ENCODE measurements at regions not wholly inside any gene's neighbourhood (a gene's known extent, or its start where the extent isn't known, plus 50 kb on each side); places are given as distances from the start of the nearest gene placed in this dataset.

DNA sequence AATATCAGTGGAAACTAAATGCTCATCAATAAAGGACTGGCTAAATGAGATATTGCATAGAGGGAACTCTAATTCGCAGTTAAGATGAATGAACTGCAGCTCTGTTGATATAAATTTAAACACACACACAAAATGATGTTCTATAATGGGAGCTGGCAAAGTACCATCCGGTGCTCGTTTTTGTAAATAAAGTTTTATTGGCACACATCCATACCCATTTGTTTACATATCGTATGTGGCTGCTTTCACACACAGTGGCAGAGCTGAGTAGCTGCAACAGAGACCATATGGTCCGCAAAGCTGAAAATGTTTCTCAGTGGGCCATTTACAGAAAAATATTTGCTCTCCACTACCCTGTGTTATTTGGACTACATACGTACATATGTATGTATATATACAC lies 120.7 kb downstream of the EDN3 start:
- Histone ChIP-seq H3K4me3 (ENCODE audit: low read depth in 1 of 2, low read length in 2 of 2) (no peak overlapping the region), H3K27ac (ENCODE audit: low read length) (no peak overlapping the region), H3K36me3 (ENCODE audit: control insufficient read depth in 1 of 2, insufficient read depth in 2 of 2, low read length in 2 of 2) (no peaks in the 10 kb centered on the region)

DNA sequence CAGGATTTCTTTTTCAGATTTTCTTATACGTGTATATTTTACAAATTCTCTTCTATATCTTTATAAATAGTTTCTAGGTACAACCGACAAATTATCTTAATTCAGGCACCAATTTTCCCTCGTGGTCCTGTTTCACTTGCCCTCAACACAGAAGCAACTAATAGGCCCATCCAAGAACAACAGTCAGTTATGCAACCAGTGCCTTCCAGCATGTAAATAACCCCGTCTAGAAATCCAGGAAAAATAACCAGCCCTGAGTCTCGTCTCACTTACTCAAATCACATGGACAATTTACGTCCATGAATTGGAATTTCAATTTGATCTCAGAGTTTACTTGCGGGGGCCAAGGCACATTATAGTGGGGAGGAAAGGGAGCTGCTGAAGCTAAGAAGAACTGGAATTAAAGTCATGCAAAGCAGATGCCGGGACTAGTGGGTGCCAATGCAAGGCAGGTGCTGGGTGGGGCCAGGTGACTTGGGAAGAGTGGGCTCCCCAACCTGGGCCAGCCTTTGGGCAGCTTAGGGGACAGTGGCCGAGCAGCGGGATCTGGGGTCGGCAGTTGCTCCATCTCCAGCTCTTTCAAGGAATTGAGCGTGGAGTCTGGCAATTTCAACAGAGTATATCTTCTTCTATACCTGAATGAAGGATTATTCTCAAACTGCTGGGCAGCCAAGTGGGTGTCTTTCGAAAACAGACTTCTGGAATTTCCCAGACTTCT lies 121.7 kb downstream of the EDN3 start:
- no peak overlapping the region for H3K27ac ChIP-seq (ENCODE audit: low read length)
- H3K27me3 ChIP-seq (ENCODE audit: low read depth, low read length), result no peaks in the 10 kb centered on the region
- H3K4me3 ChIP-seq (ENCODE audit: low read depth in 1 of 2, low read length in 2 of 2), result no peak overlapping the region

More for the DNA sequence above, 120.7 kb downstream of the EDN3 start:
- H3K27me3 ChIP-seq (ENCODE audit: low read depth, low read length), result no peaks in the 10 kb centered on the region
- H3K9me3 ChIP-seq (ENCODE audit: control insufficient read depth in 1 of 2, low read length in 2 of 2), result no peaks in the 10 kb centered on the region
- no peaks in the 10 kb centered on the region for H3K4me1 ChIP-seq (ENCODE audit: control insufficient read depth in 1 of 2, insufficient read depth in 2 of 2, low read length in 2 of 2)

DNA sequence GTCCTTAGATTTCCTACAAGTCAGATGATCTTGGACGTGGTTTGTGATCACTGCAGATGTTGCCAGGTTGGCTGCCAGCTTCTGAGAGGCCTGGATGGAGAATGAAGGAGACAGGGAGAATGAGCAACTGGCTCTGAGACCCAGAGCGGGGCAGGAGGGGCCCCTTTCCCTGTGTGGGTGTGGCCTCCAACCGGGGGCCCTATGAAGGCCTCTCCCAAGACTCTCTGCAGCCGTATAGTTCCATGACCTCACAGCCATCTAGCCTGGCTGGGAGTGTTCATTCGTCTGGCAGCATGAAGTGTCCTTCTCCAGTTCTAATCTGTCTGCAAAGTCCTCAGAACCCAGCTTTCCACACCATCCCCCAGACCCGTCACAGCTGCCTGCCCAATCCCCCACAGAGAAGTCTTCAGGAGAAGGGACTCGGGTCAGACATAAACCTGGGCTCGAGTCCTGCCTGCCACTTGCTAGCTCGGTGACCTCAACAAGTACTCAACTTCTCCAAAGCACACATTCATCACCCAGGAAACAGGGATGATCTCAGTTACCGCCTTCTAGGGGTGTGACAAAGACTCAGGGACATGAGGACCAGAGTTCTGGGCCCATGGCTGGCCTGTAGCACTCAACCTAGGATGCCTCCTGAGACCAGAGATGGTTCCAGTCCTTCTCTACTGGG lies 122.6 kb downstream of the EDN3 start:
- Histone ChIP-seq H3K9me3 (ENCODE audit: control insufficient read depth in 1 of 2, low read length in 2 of 2) (no peaks in the 10 kb centered on the region), H3K27ac (ENCODE audit: low read length) (no peak overlapping the region), H3K27me3 (ENCODE audit: low read depth, low read length) (no peaks in the 10 kb centered on the region), H3K4me3 (ENCODE audit: low read depth in 1 of 2, low read length in 2 of 2) (no peak overlapping the region), H3K4me1 (ENCODE audit: control insufficient read depth in 1 of 2, insufficient read depth in 2 of 2, low read length in 2 of 2) (no peaks in the 10 kb centered on the region), H3K36me3 (ENCODE audit: control insufficient read depth in 1 of 2, insufficient read depth in 2 of 2, low read length in 2 of 2) (no peaks in the 10 kb centered on the region)

More for the DNA sequence above, 121.7 kb downstream of the EDN3 start:
- Histone ChIP-seq H3K9me3 (ENCODE audit: control insufficient read depth in 1 of 2, low read length in 2 of 2) (no peaks in the 10 kb centered on the region), H3K36me3 (ENCODE audit: control insufficient read depth in 1 of 2, insufficient read depth in 2 of 2, low read length in 2 of 2) (no peaks in the 10 kb centered on the region), H3K4me1 (ENCODE audit: control insufficient read depth in 1 of 2, insufficient read depth in 2 of 2, low read length in 2 of 2) (no peaks in the 10 kb centered on the region)

DNA sequence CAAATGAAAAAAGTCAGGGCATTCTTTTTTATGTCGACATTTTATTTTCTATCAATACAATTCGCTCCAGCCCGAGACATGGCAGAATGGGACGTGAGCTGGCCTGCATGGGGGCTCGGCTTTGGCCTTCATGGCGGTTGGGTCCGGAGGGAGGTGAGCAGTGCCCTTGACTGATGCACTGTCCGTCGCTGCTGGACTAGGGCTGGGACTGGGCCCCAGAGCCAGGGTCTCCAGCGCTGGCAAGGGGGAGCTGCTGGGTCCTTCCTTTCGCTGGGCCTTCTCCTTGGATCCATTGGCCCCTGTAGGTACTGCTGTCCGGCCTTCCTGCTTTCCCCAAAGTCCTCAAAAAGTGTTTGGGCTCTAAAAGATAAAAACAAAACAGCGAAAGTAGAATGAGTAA lies 124.6 kb downstream of the EDN3 start:
- Histone ChIP-seq H3K36me3 (ENCODE audit: control insufficient read depth in 1 of 2, insufficient read depth in 2 of 2, low read length in 2 of 2) (no peaks in the 10 kb centered on the region), H3K27me3 (ENCODE audit: low read depth, low read length) (no peaks in the 10 kb centered on the region), H3K9me3 (ENCODE audit: control insufficient read depth in 1 of 2, low read length in 2 of 2) (no peaks in the 10 kb centered on the region), H3K4me1 (ENCODE audit: control insufficient read depth in 1 of 2, insufficient read depth in 2 of 2, low read length in 2 of 2) (no peaks in the 10 kb centered on the region), H3K4me3 (ENCODE audit: low read depth in 1 of 2, low read length in 2 of 2) (no peak overlapping the region), H3K27ac (ENCODE audit: low read length) (no peak overlapping the region)

DNA sequence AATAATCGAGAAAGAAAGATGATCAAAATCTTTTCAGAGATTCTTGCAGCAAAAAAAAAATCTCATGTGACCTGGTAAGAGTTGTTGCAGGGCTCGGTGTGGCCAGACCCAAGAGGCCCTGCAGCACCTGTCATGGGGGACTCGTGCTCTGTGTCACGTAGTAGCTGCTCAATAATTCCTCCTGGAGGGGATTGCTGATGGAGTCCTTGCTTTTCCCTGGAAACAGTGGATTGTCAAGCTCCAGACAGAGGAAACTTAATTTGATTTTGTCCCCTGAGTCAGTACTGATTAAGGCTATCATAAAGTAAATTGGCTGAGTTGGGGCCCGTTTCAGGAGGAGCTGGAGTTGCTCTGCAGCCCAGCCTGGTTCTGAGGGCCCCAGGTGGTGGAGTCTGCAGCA lies 125.2 kb downstream of the EDN3 start:
- Histone ChIP-seq H3K4me1 (ENCODE audit: control insufficient read depth in 1 of 2, insufficient read depth in 2 of 2, low read length in 2 of 2) (no peaks in the 10 kb centered on the region), H3K4me3 (ENCODE audit: low read depth in 1 of 2, low read length in 2 of 2) (no peak overlapping the region), H3K27me3 (ENCODE audit: low read depth, low read length) (no peaks in the 10 kb centered on the region), H3K36me3 (ENCODE audit: control insufficient read depth in 1 of 2, insufficient read depth in 2 of 2, low read length in 2 of 2) (no peaks in the 10 kb centered on the region), H3K27ac (ENCODE audit: low read length) (no peak overlapping the region), H3K9me3 (ENCODE audit: control insufficient read depth in 1 of 2, low read length in 2 of 2) (no peaks in the 10 kb centered on the region)

DNA sequence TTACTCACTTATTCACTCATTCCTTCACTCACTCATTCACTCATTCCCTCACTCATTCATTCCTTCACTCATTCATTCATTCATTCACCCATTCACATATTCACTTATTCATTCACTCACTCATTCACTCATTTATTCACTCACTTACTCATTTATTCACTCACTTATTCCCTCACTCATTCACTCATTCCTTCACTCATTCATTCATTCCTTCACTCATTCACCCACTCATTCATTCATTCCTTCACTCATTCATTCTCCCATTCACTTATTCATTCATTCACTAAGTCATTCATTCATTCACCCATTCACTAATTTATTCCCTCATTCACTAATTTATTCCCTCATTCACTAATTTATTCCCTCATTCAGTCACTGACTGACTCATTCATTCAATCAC lies 127.6 kb downstream of the EDN3 start:
- no peaks in the 10 kb centered on the region for H3K4me1 ChIP-seq (ENCODE audit: control insufficient read depth in 1 of 2, insufficient read depth in 2 of 2, low read length in 2 of 2)
- H3K27me3 ChIP-seq (ENCODE audit: low read depth, low read length), result no peaks in the 10 kb centered on the region

DNA sequence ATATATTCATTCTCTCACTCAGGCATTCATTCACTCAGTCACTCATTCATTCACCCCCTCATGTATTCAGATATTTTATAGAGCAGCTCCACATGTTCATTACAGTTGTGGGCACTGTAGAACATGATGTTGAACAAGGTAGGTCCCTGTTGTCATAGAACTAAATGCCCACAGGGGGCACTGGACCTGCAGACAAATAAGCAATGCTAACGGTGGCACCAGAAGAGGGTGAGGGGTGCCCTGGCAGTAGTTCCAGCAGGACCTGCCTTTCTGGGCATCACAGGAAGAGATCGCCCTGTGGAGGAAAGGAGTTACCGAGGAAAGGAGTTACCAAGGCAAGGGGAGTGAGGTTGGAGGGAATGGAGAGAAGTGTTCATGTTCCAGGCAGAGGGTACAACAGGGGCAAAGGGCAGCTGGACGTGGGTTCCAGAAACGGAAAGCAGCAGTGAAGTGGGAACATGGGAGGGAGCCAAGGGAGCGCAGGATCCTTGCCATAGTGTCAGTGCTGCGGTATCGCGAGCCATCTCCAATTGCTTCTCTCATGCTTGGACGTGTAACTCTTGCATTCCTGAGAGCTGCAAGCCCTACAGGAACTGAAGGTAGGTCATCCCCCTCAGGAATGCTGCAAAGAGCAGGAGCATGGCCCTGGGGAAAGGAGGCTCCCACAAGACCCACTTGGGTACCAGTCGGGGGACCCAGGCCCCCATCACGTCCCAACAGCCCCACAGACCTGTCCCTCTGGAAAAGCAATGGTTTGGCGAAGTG lies 128.2 kb downstream of the EDN3 start:
- Histone ChIP-seq H3K27ac (ENCODE audit: low read length) (no peak overlapping the region), H3K4me3 (ENCODE audit: low read depth in 1 of 2, low read length in 2 of 2) (peak overlapping the region in 1 of 2 donors; percentile 47)

More for the DNA sequence above, 127.6 kb downstream of the EDN3 start:
- Histone ChIP-seq H3K4me3 (ENCODE audit: low read depth in 1 of 2, low read length in 2 of 2) (no peak overlapping the region), H3K27ac (ENCODE audit: low read length) (no peak overlapping the region), H3K36me3 (ENCODE audit: control insufficient read depth in 1 of 2, insufficient read depth in 2 of 2, low read length in 2 of 2) (no peaks in the 10 kb centered on the region), H3K9me3 (ENCODE audit: control insufficient read depth in 1 of 2, low read length in 2 of 2) (no peaks in the 10 kb centered on the region)

DNA sequence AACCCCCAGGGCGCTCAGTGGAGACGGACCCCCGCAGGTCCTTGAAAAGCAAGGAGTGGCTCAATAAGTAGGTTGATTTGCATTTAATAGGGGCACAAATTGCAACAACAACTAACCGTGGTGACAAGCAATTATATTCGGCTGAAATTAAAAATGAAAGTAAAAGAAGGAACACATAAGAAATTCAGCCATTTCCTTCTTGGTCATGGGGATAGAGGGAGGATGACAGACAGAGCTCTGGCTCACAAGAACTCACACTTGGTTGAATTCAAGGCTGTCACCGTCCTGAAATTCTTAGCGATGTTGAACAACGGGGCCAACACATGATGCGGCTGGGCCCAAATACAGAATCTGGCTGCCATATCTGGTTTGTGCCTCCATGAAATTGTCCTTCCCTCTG lies 129.0 kb downstream of the EDN3 start:
- Histone ChIP-seq H3K27me3 (ENCODE audit: low read depth, low read length) (no peaks in the 10 kb centered on the region), H3K4me3 (ENCODE audit: low read depth in 1 of 2, low read length in 2 of 2) (peak overlapping the region in 1 of 2 donors; percentile 47), H3K4me1 (ENCODE audit: control insufficient read depth in 1 of 2, insufficient read depth in 2 of 2, low read length in 2 of 2) (no peaks in the 10 kb centered on the region), H3K9me3 (ENCODE audit: control insufficient read depth in 1 of 2, low read length in 2 of 2) (no peaks in the 10 kb centered on the region), H3K36me3 (ENCODE audit: control insufficient read depth in 1 of 2, insufficient read depth in 2 of 2, low read length in 2 of 2) (no peaks in the 10 kb centered on the region), H3K27ac (ENCODE audit: low read length) (no peak overlapping the region)

More for the DNA sequence above, 128.2 kb downstream of the EDN3 start:
- H3K9me3 ChIP-seq (ENCODE audit: control insufficient read depth in 1 of 2, low read length in 2 of 2), result no peaks in the 10 kb centered on the region
- H3K27me3 ChIP-seq (ENCODE audit: low read depth, low read length), result no peaks in the 10 kb centered on the region
- no peaks in the 10 kb centered on the region for H3K4me1 ChIP-seq (ENCODE audit: control insufficient read depth in 1 of 2, insufficient read depth in 2 of 2, low read length in 2 of 2)
- no peaks in the 10 kb centered on the region for H3K36me3 ChIP-seq (ENCODE audit: control insufficient read depth in 1 of 2, insufficient read depth in 2 of 2, low read length in 2 of 2)

DNA sequence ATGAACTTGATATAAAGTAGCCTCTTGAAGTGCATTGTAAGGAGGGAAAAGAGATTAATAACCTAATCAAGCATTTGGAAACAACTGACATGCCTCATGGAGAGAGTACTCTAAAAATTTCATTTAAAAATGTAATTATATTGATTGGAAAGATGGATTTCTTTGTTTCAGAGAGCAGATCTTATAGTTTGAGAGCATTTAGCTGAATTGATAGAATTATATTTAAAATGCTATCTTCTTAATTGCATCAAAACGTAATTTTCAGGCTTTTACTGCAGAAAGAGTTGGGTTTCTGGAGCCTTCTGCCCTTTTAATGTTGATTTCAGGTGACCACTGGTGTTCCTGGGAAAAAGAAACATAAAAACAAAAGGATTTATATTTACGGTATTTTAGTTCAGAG lies 130.6 kb downstream of the EDN3 start:
- Histone ChIP-seq H3K4me1 (ENCODE audit: control insufficient read depth in 1 of 2, insufficient read depth in 2 of 2, low read length in 2 of 2) (no peaks in the 10 kb centered on the region), H3K27ac (ENCODE audit: low read length) (no peak overlapping the region), H3K4me3 (ENCODE audit: low read depth in 1 of 2, low read length in 2 of 2) (no peak overlapping the region), H3K9me3 (ENCODE audit: control insufficient read depth in 1 of 2, low read length in 2 of 2) (no peaks in the 10 kb centered on the region), H3K27me3 (ENCODE audit: low read depth, low read length) (no peaks in the 10 kb centered on the region), H3K36me3 (ENCODE audit: control insufficient read depth in 1 of 2, insufficient read depth in 2 of 2, low read length in 2 of 2) (no peaks in the 10 kb centered on the region)

DNA sequence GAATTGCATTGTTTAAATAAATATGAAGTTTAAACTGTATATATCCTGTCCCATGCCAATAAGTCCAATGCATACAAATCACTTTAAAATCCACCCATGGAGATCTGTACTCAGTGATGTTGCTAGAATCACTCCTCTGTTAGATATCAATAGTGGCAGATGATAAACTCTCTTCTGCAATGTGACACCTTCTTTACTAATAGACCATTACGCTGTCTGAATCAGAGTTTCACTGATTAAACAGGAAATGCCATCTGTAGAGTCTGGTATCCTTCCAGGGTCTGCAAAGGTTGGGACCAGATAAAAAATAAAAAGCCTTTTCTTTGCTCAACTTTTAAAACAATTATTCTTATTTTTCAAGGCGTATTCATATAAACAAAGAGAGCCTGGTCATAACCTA lies 134.5 kb downstream of the EDN3 start:
- no peaks in the 10 kb centered on the region for H3K9me3 ChIP-seq (ENCODE audit: control insufficient read depth in 1 of 2, low read length in 2 of 2)
- H3K27me3 ChIP-seq (ENCODE audit: low read depth, low read length), result no peaks in the 10 kb centered on the region
- H3K4me3 ChIP-seq (ENCODE audit: low read depth in 1 of 2, low read length in 2 of 2), result no peak overlapping the region
- H3K4me1 ChIP-seq (ENCODE audit: control insufficient read depth in 1 of 2, insufficient read depth in 2 of 2, low read length in 2 of 2), result no peaks in the 10 kb centered on the region
- H3K27ac ChIP-seq (ENCODE audit: low read length), result no peak overlapping the region
- no peaks in the 10 kb centered on the region for H3K36me3 ChIP-seq (ENCODE audit: control insufficient read depth in 1 of 2, insufficient read depth in 2 of 2, low read length in 2 of 2)

DNA sequence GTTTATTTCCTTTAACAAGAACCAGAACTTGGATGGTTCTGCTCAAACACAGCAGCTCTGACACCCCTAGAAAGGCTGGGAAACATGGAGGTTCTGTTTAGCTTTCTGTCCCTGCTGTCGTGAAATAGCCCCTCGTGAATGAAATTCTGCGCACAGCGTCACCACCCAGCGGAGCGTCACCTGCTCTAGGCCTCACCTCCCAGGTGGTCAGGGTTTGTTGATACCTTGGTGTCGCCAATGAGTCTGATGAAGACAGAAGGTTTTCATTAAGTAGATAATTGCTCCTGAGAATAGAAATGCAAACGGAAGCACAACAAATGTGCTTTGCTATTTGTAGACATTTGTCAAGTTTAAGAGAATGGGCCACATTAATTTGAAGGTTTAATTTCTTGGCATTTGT lies 135.1 kb downstream of the EDN3 start:
- no peaks in the 10 kb centered on the region for H3K27me3 ChIP-seq (ENCODE audit: low read depth, low read length)
- no peaks in the 10 kb centered on the region for H3K36me3 ChIP-seq (ENCODE audit: control insufficient read depth in 1 of 2, insufficient read depth in 2 of 2, low read length in 2 of 2)
- H3K9me3 ChIP-seq (ENCODE audit: control insufficient read depth in 1 of 2, low read length in 2 of 2), result no peaks in the 10 kb centered on the region
- no peaks in the 10 kb centered on the region for H3K4me1 ChIP-seq (ENCODE audit: control insufficient read depth in 1 of 2, insufficient read depth in 2 of 2, low read length in 2 of 2)
- H3K27ac ChIP-seq (ENCODE audit: low read length), result no peak overlapping the region
- H3K4me3 ChIP-seq (ENCODE audit: low read depth in 1 of 2, low read length in 2 of 2), result no peak overlapping the region

Measured in muscle layer of duodenum (tissue), 2 donors.